GM21381 (cell line): ENCODE measurements at regions not wholly inside any gene's neighbourhood (a gene's known extent, or its start where the extent isn't known, plus 50 kb on each side); places are given as distances from the start of the nearest gene placed in this dataset.

ENCODE experiments used
- ATAC-seq: cut with Tn5 transposase; IDR thresholded peaks from one replicate; pipeline ENCODE4 v1.9.1; 2021; ENCODE audit warnings: mild to moderate bottlenecking, moderate library complexity; ENCODE audit not compliant: unreplicated experiment

DNA sequence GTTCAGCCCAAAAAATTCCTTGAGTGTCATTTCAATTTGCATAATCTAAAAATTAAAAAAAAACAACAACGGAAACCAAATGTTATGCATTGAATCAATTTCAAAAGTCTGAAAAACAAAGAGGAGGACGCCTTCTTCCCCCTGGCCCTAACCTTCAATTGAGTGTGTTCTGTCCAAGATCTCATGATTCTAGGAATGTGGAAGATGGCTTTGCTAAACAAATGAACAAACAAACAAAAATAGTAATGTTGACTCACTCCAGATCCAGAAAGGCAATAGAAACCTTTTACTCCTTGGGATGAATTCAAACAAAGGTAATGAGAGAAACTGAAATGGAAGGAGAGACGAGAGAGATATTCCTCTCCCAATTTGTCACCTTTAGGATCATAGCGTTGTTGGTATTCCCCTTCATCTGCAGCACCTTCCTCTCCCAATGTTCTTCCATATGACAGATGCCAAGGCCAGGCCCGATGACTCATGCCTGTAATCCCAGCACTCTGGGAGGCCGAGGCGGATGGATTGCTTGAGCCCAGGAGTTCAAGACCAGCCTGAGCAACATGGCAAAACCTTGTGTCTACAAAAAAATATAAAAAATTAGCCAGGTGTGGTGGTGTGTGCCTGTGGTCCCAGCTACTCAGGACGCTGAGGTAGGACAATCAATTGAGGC is 109.2 kb upstream of the ADGRF1 start:
- ATAC-seq: no peak

DNA sequence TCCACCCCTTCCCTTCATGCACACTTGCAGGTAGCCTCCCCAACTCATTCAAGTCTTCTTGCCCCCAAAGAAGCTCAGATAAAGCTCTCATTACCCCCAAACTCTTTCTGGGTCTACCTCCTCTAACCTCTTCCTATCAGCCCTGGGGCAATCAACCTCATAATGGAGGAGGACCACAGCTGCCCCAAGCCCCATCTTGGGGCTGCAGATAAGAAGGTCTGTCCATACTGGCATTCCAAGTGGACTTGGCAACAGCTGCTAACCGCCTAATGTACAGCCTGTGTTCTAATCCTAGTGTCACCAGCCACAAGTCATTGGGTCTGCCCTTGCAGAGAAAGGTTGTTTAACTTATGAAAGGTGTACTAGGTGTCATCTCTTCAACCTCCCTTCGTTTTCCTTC is 107.4 kb upstream of the ADGRF1 start:
- no peak for ATAC-seq

DNA sequence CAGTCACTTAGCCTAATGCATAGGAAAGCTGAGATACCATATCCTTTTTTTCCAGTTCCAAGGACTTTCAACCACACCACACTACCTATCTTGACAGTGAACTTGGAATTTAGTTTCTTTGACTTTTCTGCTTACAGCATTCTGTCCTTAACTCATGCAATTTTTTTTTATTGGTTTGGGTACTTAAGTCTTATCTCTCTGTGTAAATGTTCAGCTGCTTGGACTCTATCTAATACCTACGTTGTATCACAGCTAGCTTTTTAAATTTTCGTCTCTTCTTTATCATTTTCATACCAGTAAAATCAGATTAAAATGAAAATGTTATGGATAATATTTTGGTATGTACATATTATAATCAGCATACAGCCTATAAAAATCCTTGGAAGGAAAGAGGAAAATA is 106.9 kb upstream of the ADGRF1 start:
- no peak for ATAC-seq

DNA sequence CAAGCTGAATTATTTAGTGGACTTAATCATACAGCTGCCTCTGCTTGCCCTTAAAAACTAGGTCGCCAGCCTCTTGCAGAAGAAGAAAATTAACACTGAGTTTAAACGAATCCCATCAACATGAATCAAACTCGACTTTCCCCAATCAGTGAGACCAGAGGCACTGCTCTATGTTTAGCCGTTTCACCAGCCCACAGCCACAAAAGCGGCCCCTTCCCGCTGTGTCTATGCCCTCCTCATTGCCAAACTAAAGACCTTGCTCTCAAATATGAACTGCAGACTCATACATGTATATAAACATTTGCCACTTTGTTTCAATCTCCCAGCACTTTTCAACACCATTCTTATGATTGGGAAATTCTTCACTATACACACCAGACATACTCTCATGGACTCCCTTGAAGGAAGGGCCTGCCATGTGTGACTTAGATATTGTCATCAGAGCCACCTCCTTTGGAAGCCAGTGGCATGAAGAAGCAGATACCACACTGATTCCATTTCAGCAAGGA is 105.8 kb upstream of the ADGRF1 start:
- ATAC-seq: no peak

DNA sequence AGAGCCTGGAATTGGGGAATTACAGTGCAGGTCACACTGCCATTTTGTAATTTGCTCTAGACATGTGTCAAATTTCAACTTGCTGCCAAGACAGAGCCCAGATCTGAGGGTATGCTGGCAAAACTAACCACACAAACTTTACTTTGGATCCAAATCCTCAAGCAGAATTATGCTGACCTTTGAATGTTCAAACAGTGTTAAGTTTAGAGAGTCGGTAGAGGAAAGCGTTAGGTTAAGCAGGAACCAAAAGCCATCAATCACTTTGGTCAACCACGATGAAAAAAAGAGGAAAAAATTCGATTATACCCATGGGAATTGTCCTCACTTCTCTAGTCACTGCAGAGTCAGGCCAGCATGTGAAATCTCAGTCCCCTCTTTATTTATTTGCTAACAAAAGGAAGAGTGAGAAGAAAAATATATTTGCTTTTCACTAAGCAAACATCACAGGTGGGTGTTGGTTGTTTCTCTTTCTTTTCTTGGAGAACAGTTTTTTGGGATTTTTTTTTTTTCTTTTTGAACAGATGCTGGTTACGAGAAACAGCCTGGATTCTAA is 105.1 kb upstream of the ADGRF1 start:
- ATAC-seq: no peak

DNA sequence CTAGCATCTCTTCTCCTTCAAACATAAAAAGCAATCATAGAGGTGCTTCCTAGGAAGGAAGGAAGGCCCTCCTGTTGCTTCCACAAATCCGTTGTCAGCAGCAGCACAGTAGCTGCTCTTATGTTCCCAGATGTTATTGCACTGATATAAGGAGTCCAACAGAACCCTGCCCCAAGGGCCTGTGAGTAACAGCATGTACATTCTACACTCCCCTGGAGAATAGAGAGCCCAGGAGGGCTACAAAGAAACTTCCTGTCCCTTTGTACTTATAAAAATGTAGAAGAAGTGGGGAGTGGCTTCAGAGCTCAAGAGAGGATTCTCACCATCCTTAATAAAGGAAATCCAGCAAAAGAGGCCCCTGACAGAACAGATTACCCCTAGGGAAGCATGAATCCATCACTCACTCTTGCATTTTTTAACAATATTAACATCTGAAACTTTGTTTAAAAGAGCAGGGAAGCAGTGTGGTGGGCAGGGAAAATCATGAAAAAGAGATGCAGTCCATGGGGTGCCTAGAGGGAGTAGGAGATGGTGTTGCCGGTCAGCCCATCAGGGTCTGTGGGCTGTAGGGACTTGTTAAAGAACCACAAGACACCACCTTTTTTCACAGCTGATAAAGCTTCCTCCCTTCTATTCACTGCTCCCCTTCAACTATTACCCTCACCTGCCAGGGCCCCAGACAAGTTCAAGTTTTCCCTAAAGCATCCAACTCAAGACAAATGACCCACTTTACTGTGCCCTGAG is 104.5 kb upstream of the ADGRF1 start:
- no peak for ATAC-seq

DNA sequence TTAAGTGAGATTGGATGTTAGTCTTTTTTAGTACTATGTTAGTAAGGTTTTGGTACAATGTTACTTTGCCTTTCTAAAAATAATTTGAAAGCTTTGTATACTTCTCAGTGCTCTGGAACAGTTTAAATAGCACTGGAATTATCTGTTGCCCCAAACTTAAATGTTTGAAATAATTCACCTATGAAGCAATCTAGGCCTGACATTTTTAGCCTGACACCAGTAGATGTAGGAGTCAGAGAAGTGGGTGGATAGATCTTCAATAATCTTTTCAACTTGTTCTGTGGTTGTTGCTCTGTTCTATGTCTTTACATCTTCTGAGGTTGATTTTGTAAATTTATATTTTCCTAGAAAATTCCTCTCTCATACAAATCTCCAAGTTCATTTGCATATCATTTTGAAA is 103.1 kb upstream of the ADGRF1 start:
- no peak for ATAC-seq

DNA sequence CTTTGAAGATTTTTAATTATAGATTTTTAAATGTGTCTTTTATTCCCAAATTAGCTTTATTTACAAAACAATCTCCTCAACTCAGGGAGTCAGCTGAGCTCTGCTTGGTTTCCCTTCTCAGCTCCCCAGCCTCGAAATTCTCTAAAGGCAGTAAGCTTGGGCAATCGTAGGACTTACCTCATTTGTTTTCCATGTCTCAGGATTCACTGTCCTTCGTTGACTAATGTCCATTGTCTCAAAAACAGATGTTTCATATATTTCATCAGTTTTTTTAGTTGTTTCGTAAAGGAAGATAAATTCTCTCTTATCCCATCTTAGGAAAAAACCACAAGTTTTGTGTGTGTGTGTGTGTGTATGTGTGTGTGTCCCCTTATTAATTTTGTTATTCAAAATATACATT is 102.2 kb upstream of the ADGRF1 start:
- no peak for ATAC-seq

DNA sequence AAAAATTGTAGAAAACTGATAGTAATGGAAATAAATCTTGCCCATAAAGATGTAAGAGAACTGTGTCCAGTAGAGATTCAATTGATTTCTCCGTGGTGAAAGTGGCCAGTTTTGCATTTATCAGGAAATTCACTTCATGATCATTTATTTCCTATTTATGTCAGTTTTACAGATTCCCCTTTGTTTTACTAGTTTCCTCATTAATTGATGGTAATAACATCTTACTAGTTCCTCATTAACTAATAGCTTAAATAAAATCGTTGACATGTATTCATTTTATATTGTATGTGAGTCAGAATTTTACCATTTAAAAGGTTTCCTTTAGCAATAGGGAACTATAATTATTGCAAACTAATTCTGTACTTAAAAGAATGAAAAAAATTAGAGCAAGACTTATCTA is 99.8 kb upstream of the ADGRF1 start:
- ATAC-seq: no peak

DNA sequence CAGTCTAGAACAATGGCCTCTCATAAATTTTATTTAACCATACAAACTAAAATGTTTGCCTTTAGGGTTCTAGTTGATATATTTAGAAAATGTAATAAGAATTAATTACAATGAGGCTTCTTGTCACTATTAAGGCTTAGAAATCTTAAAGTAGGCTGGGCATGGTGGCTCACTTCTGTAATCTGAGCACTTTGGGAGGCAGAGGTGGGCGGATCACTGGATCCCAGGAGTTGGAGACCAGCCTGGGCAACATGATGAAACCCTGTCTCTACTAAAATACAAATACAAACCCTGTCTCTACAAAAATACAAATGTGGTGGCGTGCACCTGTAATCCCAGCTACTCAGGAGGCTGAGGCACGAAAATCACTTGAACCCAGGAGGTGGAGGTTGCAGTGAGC is 99.0 kb upstream of the ADGRF1 start:
- no peak for ATAC-seq

DNA sequence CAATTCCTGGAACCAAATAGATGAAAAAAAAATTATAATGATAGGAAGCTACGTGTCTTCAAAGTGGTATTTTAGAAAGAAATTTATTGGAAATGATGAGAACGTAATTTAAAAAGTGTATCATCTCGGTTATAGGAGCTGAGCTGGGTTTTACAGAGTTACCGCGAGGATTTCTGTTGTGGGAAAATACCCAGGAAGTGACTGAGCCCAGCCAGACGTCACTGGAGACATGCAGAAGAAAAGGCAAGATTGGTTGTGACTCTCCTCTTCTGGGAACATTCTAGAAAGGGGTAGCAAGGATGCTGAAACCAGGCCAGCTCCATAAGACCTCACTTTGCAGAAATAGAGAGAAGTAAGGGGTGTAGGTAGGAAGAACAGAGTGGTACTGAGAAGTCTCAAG is 95.9 kb upstream of the ADGRF1 start:
- ATAC-seq: no peak

DNA sequence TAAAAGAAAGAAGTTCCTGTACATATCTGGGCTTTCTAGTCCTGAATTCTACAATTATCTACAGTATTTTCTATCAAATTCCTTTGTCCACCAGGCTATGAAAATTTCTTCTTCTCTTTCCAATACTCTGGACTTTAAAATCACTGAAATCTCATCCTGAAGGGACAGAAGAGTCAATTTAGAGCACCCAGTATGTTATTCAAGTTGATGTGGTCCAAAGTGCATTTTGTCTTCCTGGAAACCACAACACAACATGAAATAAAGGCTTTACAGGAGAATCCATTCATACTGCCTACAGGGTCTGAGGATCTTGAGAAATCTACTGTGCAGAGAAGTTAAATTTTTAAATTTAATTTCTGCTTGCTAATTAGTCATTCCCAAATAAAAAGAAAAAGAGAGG is 94.9 kb upstream of the ADGRF1 start:
- no peak for ATAC-seq

DNA sequence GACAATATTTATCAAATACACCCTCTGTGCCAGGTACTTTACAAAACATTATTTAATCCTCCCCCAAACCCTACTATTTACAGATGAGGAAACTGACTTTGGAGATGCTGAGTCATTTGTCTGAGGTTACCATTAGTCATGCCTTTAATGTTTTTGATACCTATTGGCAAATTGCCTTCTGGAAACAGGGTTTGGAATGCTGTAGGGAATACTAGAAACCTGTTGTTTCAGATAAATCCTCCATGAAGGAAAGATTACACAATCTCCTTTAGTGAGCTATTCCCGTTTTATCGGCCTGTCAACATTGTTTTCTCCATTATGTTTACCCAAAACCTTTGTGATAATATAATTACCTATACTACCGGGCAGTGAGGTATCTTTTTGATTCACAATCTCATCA is 93.6 kb upstream of the ADGRF1 start:
- ATAC-seq: no peak

DNA sequence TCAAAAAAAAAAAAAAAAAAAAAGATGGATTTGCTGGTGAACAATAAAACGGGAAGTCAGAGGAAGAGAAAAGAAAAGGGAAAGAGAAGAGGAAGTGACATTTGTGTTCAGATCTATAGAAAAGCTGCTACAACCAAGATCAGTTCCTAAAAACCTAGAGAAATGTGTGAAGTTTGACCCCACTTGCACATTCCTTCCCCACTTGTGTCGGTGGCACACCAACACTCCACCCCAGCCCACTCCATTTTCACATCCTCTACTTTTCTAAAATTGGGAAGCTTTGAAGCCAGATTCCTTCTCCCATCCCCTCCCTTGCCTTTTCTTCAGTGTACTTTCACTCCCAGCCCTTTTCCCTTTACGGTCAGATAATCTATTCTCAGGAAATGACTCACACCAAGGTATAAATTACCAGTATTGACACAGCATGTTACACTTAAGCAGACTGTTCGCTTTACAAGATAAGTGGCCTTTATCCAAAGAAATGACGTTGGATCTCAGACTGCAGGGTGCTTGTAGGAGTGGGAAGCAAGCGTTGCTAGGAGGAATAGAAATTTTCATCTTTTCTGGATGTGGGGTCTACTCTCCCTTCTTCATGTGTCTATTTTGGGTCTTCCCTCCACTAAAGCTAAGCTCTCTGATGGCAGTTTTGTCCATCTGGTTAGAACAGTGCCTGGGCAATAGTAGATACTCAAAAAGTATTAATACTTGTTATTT is 92.5 kb upstream of the ADGRF1 start:
- ATAC-seq: no peak

DNA sequence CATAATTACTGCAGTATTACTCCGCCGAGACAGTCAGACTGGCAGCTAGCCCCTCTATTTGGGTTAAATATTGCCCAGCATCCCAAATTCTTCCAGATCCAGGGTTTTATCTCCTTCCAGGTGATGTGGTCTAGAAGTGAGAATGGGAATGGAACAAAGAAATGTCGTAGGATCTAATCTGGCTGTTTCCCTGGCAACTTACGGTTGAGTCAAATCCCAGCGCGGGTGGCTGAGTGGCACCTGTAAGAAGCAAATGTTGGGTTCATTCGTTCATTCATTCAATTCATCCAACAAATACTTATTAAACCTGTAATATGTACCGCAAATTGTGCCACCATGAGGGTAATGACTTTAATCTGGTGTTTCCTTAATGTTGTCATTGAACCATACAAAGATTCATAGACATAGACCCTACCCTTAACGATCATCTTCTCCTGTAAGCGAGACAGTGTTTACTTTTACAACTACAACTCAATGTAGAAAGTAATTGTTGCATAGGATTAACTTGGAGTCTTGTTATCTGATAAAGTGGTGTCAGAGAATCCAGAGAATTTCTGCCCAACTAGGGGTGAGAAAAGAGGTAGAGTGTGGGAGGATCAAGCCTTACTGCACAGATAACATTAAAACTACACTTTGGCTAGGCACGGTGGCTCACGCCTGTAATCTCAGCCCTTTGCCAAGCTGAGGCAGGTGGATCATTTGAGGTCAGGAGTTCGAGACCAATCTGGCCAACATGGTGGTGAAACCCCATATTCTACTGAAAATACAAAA is 91.3 kb upstream of the ADGRF1 start:
- no peak for ATAC-seq

DNA sequence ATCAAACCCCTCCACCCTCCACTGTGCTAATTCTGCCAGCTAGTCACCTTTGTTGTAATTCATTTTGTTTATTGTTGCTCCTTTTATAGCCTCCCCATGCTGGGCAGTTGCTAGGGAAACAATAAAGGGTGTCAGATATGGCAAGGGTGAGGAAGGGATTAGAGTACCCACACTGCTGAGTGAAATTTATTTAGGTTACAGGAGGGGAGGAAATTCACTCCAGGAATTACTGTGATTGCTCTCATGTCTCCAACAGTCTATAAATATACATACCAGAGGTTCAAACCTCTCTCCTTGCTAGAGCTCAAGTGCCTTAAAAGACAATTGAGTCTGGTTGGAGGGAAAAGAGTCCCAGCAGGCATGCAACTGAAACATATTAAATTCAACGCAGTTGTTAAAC is 90.6 kb upstream of the ADGRF1 start:
- ATAC-seq: no peak

DNA sequence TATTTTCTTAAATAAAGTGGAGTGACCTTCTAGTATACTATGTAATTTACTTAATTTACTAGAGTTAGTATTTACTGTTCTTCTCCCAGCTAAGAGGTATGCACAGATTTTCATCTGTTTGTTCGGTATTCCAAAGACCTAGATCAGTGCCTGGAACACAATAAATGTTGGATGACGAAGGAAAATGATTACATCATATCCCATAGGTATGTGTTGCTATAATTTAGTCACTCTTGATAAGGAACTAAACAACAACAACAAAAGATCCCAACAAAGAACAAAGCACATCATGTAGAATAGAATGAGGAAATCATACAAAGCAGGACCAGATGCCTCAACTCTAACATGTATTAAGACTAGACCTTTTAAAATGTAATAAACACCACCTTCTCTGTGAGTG is 89.6 kb upstream of the ADGRF1 start:
- no peak for ATAC-seq

DNA sequence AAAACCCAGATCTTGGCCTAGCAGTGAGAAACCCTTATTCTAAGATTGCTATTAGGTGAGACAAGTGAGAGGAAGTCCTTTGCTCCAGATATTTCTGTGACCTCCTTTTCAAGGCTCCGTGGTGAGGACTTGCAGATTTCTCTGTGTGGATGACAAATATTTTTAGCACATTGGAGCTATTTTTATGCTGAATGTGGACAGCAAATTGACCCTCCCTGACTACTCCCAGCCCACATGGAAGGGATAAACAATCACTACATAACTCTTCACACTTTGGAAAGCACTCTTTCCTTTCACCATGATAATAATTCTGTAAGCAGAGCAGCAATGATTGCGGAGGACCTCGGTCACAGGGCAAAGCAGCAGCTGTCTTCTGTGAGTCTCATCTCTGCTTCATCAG is 88.0 kb upstream of the ADGRF1 start:
- ATAC-seq: no peak

DNA sequence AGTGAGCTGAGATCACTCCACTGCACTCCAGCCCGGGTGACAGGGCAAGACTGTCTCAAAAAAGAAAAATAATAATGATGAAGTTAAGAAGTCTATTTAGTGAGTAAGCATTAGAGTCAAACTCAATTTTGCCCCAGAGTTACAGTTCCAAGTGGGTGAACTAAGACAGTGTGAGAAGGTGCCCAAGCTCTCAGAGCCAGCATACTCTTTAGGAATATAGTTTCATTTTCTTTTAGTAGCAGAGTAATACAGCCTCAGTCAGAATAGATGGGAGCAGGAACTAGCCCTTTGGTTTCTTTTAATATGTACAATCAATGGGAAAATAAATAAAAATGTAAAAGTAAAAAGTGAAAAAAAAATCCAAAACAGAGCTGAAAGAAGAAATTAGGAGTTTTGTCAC is 87.0 kb upstream of the ADGRF1 start:
- no peak for ATAC-seq

DNA sequence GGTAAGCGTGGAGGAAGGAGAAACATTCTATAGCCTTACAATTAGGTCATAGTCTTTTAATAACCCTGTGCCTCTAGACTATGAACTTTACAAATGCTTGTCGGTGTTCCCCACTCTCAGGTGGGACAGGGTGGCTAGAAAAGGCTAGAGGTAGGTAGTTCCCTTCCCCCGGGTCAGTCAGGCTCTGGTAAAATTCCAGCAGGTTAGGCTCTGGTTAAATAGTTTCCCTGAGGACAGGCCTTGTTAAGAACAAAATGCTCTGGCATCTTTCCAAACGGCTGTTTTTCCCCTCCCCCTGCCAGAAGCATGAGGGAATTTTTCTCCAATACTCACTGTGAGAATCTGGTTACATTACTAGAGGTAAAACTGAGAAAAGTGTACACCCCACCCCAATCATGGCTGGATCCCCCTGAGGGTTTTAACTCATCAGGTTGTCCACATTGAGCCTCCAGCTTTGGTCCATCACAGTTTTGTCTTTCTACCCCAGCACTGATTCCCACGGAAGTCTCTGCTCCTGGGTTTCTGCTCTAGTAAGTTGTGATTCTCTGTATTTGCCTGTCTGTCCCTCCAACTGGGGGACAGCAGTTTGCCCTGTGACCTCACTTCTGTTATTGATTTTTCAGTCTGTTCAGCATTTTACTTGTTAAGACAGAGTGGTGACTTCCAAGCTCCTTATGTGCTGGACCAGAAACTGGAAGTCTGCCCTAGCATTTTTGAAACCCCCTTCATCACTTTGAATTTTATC is 84.7 kb upstream of the ADGRF1 start:
- no peak for ATAC-seq
